ENCODE measurements at regions not wholly inside any gene's neighbourhood (a gene's known extent, or its start where the extent isn't known, plus 50 kb on each side); places are given as distances from the start of the nearest gene placed in this dataset.

DNA sequence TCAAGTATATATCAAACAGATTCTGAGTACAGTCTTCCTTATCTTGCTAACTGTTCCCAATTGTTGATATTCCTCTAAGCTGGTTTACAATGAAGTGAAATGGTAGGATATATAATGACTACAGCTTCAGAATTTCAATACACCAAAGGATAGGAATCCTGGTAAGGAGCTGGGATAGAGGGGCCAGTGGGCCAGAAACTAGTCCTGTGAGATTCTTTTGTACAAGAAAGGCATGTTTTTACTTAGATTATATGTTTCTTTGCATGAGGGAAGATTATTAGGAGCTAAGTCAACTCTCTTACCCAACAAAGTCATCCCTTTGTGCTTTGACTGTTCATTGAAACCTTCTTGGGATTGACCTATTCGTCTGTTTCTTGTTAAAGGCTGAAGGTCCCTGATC is 435.7 kb downstream of the PLK2 start:
- no peak for TF ChIP-seq CTCF (IDR thresholded peaks at IDR 0.05)
- TF ChIP-seq POLR2A (IDR thresholded peaks at IDR 0.05), result no peak

Data from ovary (tissue), 3 donors.